ENCODE measurements at regions not wholly inside any gene's neighbourhood (a gene's known extent, or its start where the extent isn't known, plus 50 kb on each side); places are given as distances from the start of the nearest gene placed in this dataset.

DNA sequence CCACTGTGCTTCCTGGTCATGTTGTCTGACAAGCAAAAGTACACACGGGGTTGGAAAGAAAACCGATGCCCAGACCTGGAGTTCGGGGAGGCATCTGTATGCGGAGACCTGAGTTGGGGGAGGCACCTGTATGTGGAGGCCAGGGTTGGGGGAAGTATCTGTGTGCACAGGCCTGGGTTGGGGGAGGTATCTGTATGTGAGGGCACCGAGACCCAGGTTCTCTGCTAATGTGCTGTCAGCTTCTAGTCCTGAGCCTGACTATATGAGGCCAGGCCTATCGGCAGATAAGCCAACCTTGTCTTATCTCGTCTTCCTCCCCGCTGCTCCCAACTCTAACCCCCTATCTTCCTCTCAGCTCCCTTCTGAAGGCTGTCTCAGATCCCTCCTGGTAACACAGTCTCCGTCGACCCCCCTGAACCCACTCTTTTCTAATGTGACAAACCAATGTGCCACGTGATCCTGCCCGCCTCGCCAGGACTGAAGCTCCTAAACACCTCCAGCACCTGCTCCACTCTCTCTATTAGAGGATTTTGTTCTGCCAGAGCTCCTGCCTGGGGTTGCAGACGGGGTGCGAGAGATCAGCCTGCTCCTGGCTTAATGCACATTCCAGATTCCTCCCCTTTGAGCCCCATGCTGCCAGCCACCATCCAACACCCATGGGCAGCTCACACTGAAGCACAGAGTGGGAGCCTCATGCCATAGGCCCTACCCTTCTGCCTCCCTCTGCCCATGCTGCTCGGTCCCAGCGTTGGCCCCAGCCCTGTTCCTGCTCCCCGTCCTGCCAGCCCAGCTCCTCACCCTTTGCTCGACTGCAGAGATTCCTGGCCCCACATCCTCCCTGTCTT, 188.4 kb downstream of the SH3BP4 start:
- no peak for DNase-seq (ENCODE audit: low read depth in 2 of 2)
- H3K4me3 ChIP-seq (replicated peaks in 1 of 2; ENCODE audit: low read depth in 2 of 2, low read length in 2 of 2) = no peak overlapping the region
- TF ChIP-seq, protein P1, sequence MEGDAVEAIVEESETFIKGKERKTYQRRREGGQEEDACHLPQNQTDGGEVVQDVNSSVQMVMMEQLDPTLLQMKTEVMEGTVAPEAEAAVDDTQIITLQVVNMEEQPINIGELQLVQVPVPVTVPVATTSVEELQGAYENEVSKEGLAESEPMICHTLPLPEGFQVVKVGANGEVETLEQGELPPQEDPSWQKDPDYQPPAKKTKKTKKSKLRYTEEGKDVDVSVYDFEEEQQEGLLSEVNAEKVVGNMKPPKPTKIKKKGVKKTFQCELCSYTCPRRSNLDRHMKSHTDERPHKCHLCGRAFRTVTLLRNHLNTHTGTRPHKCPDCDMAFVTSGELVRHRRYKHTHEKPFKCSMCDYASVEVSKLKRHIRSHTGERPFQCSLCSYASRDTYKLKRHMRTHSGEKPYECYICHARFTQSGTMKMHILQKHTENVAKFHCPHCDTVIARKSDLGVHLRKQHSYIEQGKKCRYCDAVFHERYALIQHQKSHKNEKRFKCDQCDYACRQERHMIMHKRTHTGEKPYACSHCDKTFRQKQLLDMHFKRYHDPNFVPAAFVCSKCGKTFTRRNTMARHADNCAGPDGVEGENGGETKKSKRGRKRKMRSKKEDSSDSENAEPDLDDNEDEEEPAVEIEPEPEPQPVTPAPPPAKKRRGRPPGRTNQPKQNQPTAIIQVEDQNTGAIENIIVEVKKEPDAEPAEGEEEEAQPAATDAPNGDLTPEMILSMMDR (IDR thresholded peaks at IDR 0.05; ENCODE audit: low read depth, low read length) = no peak

DNA sequence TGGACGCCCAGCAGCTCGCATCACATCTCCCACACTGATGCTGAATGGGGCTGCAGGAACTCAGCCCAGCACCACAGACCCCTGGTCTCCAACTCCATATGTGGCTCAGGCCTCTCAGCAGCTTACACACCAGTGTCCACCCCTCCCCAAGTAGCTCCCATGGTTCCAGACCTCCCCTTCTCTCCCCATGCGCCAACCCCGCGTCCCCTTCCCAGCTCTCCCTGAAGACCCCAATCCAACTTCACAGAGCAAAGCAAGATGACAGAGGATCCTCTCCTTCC, 188.9 kb downstream of the SH3BP4 start:
- no peak overlapping the region for H3K4me3 ChIP-seq (replicated peaks in 1 of 2; ENCODE audit: low read depth in 2 of 2, low read length in 2 of 2)
- no peak for DNase-seq (ENCODE audit: low read depth in 2 of 2)
- TF ChIP-seq, protein P1 (IDR thresholded peaks at IDR 0.05; ENCODE audit: low read depth, low read length) = no peak

DNA sequence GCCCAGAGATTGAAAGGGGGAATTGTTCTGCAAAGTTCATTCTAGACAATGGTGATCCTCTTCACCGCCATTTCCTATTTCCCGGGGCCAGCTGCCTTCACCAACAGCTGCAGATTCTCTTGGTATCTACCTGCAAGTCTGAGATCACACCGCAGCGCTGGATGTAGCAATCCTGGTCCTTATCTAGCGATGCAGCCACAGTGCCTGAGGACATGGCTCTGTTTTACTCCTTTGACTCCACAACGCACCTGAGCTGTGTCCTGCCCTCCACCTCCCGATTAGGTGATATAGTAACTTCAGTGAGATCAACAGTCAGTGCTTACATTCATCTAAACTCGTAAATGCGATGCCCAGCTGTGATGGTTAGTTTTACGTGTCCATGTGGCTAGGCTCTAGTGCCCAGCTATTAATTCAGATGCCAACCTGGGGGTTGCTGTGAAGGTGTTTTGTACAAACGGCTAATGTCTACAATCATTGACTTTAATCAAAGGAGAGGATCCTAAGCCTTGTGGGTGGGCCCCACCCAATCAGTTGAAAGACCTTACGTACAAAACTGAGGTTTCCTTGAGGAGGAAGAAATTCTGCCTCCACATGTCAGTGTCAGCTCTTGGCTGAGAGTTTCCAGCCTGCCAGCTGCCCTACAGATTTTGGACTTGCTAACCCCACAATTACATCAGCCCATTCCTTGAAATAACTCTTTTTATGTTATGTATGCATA, 189.8 kb downstream of the SH3BP4 start:
- H3K4me3 ChIP-seq (replicated peaks in 1 of 2; ENCODE audit: low read depth in 2 of 2, low read length in 2 of 2) = no peak overlapping the region
- TF ChIP-seq, protein P1 (IDR thresholded peaks at IDR 0.05; ENCODE audit: low read depth, low read length) = no peak
- DNase-seq (ENCODE audit: low read depth in 2 of 2) = no peak

DNA sequence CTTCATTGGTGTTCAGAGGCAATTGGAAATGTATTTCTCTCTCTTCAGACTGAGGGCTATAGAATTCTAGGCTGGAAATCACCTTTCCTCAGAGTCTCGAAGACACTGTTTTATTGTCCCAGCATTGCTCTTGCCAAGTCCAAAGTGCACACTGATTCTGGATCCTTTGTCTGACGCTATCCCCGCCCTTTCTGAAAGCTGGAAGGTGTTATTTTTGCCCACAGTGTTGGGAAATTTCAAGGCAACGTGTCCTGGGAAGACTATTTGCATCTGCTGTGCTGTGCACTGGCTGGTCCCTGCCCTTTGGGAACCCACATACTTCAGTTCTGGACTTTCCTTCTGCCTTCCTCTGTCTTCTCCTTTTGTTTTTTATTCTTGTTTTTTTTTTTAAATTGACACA, 190.8 kb downstream of the SH3BP4 start:
- TF ChIP-seq, protein P1 (IDR thresholded peaks at IDR 0.05; ENCODE audit: low read depth, low read length) = no peak
- DNase-seq (ENCODE audit: low read depth in 2 of 2) = no peak
- H3K4me3 ChIP-seq (replicated peaks in 1 of 2; ENCODE audit: low read depth in 2 of 2, low read length in 2 of 2) = no peak overlapping the region

DNA sequence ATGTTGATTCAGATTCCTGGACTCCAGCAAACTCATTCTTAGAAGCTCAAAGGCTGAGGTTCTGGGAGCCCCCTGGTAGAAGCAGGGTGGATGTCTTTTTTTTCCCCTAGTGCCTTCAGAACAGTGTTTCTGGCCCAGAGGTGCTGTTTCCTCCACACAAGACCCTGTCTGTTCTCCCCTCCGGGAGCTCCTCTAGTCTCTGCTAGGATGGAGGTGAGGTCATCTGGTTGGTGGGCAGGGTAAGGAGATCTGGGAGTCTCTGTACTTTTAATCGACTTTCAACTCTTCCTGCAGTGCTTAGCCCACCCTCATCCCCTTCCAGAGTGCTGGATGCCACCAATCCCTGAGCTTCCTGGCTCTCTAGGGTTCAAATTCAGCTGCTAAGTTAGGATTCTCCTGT, 192.0 kb downstream of the SH3BP4 start:
- TF ChIP-seq, protein P1 (IDR thresholded peaks at IDR 0.05; ENCODE audit: low read depth, low read length) = no peak
- no peak overlapping the region for H3K4me3 ChIP-seq (replicated peaks in 1 of 2; ENCODE audit: low read depth in 2 of 2, low read length in 2 of 2)
- DNase-seq (ENCODE audit: low read depth in 2 of 2) = no peak

DNA sequence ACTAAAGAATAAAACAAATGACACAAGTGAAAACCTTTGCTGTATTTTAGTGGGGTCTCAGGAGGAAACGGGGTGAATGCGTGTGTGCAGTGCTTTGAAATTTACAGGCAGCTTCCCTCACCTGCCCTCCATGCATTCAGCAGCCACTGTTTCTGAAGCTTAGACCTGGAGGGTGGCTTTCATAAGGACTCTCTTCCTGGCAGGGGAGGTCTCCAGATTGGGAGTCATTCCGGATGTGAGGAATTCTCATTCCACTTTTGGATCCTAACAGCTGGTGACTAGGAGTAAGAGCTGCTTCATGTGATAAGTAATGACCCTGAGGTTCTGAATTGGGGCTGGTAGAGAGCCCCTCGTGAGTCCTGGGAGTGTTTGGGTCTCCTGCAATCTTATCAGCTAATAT, 192.5 kb downstream of the SH3BP4 start:
- no peak for DNase-seq (ENCODE audit: low read depth in 2 of 2)
- no peak overlapping the region for H3K4me3 ChIP-seq (replicated peaks in 1 of 2; ENCODE audit: low read depth in 2 of 2, low read length in 2 of 2)
- TF ChIP-seq, protein P1 (IDR thresholded peaks at IDR 0.05; ENCODE audit: low read depth, low read length) = no peak

All from cardiac fibroblast (primary cell).